ENCODE measurements at regions not wholly inside any gene's neighbourhood (a gene's known extent, or its start where the extent isn't known, plus 50 kb on each side); places are given as distances from the start of the nearest gene placed in this dataset.

DNA sequence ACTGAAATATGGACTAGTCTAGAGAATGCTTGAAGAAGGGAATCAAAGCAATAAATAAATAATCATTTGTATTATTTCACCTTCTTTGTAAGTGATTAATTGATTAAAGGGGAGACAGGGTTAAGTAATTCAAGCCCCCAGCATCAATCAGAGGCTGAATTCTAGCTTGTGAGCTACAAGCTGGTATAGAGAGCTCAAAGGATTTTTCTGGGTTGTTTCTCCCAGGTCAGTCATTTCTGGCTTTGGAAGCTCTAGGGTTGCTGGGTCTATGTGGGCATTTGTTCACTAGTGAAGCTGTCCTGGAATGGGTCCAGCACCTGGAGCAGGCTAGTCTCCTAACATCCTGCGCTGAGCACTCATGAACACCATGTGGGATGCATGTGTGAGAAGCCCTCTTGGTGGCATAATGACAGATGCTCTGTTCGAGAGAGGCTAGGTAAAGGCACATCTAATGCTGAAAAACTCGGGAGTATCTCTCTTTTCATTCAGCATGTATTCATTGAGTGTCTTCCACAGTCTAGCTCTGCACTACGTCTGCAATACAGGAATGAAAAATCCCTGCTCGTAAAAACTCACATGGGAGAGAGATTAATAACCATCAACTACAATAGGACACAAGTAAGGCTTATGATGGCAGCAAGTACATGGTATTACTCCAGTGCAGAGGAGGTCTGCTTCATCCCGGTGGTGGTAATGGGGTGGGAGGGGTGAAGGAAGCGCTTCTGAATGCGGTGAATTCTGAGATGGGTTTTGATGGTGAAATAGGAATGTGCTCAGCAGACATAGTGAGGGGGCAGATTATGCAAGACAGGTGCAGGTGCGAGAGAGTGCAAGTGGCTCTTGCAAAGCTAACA is 68.0 kb upstream of the NRP1 start:
- TF ChIP-seq, protein P1, sequence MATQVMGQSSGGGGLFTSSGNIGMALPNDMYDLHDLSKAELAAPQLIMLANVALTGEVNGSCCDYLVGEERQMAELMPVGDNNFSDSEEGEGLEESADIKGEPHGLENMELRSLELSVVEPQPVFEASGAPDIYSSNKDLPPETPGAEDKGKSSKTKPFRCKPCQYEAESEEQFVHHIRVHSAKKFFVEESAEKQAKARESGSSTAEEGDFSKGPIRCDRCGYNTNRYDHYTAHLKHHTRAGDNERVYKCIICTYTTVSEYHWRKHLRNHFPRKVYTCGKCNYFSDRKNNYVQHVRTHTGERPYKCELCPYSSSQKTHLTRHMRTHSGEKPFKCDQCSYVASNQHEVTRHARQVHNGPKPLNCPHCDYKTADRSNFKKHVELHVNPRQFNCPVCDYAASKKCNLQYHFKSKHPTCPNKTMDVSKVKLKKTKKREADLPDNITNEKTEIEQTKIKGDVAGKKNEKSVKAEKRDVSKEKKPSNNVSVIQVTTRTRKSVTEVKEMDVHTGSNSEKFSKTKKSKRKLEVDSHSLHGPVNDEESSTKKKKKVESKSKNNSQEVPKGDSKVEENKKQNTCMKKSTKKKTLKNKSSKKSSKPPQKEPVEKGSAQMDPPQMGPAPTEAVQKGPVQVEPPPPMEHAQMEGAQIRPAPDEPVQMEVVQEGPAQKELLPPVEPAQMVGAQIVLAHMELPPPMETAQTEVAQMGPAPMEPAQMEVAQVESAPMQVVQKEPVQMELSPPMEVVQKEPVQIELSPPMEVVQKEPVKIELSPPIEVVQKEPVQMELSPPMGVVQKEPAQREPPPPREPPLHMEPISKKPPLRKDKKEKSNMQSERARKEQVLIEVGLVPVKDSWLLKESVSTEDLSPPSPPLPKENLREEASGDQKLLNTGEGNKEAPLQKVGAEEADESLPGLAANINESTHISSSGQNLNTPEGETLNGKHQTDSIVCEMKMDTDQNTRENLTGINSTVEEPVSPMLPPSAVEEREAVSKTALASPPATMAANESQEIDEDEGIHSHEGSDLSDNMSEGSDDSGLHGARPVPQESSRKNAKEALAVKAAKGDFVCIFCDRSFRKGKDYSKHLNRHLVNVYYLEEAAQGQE (IDR thresholded peaks at IDR 0.05; ENCODE audit: insufficient replicate concordance, low read depth) = no peak
- TF ChIP-seq, protein P2, sequence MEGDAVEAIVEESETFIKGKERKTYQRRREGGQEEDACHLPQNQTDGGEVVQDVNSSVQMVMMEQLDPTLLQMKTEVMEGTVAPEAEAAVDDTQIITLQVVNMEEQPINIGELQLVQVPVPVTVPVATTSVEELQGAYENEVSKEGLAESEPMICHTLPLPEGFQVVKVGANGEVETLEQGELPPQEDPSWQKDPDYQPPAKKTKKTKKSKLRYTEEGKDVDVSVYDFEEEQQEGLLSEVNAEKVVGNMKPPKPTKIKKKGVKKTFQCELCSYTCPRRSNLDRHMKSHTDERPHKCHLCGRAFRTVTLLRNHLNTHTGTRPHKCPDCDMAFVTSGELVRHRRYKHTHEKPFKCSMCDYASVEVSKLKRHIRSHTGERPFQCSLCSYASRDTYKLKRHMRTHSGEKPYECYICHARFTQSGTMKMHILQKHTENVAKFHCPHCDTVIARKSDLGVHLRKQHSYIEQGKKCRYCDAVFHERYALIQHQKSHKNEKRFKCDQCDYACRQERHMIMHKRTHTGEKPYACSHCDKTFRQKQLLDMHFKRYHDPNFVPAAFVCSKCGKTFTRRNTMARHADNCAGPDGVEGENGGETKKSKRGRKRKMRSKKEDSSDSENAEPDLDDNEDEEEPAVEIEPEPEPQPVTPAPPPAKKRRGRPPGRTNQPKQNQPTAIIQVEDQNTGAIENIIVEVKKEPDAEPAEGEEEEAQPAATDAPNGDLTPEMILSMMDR (IDR thresholded peaks at IDR 0.05; ENCODE audit: insufficient read depth, low read length) = no peak
- TF ChIP-seq POLR2AphosphoS5 (IDR thresholded peaks at IDR 0.05; ENCODE audit: low read depth) = peak; percentile 65
- TF ChIP-seq GABPA (IDR thresholded peaks at IDR 0.05; ENCODE audit: low read depth) = no peak

Measured in HL-60 (cell line).